ENCODE measurements at regions not wholly inside any gene's neighbourhood (a gene's known extent, or its start where the extent isn't known, plus 50 kb on each side); places are given as distances from the start of the nearest gene placed in this dataset.

- no peak for DNase-seq
Observed at GRCh38 chr20:52291109-52291508, 99.5 kb upstream of the ZFP64 start.

- DNase-seq = no peak
Observed at GRCh38 chr20:52290569-52290968, 99.0 kb upstream of the ZFP64 start.

- no peak for DNase-seq
Observed at GRCh38 chr20:52289956-52290565, 98.5 kb upstream of the ZFP64 start.

- DNase-seq = no peak
Observed at GRCh38 chr20:52280407-52280806, 88.8 kb upstream of the ZFP64 start.

GRCh38 chr20:52279706-52280105, 88.1 kb upstream of the ZFP64 start:
- no peak for DNase-seq

GRCh38 chr20:52275181-52275691, 83.7 kb upstream of the ZFP64 start:
- no peak for DNase-seq

- no peak for DNase-seq
Observed at GRCh38 chr20:52270696-52271095, 79.1 kb upstream of the ZFP64 start.

- DNase-seq = no peak
Observed at GRCh38 chr20:52270001-52270606, 78.5 kb upstream of the ZFP64 start.

- no peak for DNase-seq
Observed at GRCh38 chr20:52269321-52269720, 77.7 kb upstream of the ZFP64 start.

- DNase-seq = no peak
Observed at GRCh38 chr20:52268184-52268749, 76.7 kb upstream of the ZFP64 start.

- DNase-seq = no peak
Observed at GRCh38 chr20:52267418-52267817, 75.8 kb upstream of the ZFP64 start.

GRCh38 chr20:52263757-52264156, 72.2 kb upstream of the ZFP64 start:
- no peak for DNase-seq

- DNase-seq = no peak
Observed at GRCh38 chr20:52261792-52262191, 70.2 kb upstream of the ZFP64 start.

GRCh38 chr20:52259295-52259694, 67.7 kb upstream of the ZFP64 start:
- DNase-seq = no peak

- no peak for DNase-seq
Observed at GRCh38 chr20:52256454-52256853, 64.9 kb upstream of the ZFP64 start.

GRCh38 chr20:52252664-52253063, 61.1 kb upstream of the ZFP64 start:
- DNase-seq = no peak

GRCh38 chr20:52251827-52252226, 60.2 kb upstream of the ZFP64 start:
- DNase-seq = no peak

GRCh38 chr20:52251136-52251700, 59.6 kb upstream of the ZFP64 start:
- DNase-seq = no peak

- no peak for DNase-seq
Observed at GRCh38 chr20:52247548-52247947, 56.0 kb upstream of the ZFP64 start.

- DNase-seq = no peak
Observed at GRCh38 chr20:52246366-52246765, 54.8 kb upstream of the ZFP64 start.

GRCh38 chr20:52244702-52245101, 53.1 kb upstream of the ZFP64 start:
- no peak for DNase-seq

GRCh38 chr20:52242237-52243230, 51.0 kb upstream of the ZFP64 start:
- no peak for DNase-seq
